ENCODE measurements at regions not wholly inside any gene's neighbourhood (a gene's known extent, or its start where the extent isn't known, plus 50 kb on each side); places are given as distances from the start of the nearest gene placed in this dataset.

DNA sequence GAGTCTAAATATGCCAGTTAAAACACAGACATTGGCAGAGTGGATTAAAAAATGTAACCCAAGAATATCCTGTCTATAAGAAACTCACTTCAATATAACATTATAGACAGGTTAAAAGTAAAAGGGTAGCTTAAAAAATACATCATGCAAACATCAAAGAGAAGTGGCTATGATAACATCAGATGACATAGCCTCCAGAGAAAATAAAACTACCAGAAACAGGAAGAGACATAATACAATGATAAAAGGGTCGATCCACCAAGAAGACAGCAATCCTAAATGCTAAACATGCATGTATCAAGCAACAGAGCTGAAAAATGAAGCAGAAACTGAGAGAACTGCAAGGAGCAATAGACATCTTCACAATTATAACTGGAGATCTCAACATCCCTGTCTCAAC, 190.2 kb upstream of the NR5A2 start:
- TF ChIP-seq, protein P1, sequence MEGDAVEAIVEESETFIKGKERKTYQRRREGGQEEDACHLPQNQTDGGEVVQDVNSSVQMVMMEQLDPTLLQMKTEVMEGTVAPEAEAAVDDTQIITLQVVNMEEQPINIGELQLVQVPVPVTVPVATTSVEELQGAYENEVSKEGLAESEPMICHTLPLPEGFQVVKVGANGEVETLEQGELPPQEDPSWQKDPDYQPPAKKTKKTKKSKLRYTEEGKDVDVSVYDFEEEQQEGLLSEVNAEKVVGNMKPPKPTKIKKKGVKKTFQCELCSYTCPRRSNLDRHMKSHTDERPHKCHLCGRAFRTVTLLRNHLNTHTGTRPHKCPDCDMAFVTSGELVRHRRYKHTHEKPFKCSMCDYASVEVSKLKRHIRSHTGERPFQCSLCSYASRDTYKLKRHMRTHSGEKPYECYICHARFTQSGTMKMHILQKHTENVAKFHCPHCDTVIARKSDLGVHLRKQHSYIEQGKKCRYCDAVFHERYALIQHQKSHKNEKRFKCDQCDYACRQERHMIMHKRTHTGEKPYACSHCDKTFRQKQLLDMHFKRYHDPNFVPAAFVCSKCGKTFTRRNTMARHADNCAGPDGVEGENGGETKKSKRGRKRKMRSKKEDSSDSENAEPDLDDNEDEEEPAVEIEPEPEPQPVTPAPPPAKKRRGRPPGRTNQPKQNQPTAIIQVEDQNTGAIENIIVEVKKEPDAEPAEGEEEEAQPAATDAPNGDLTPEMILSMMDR (IDR thresholded peaks at IDR 0.05) = no peak
- TF ChIP-seq POLR2A (IDR thresholded peaks at IDR 0.05) = no peak

All from thyroid gland (tissue), 4 donors.